Nephron (organoid): ENCODE measurements at regions not wholly inside any gene's neighbourhood (a gene's known extent, or its start where the extent isn't known, plus 50 kb on each side); places are given as distances from the start of the nearest gene placed in this dataset.

Source experiments
- H3K27ac Mint-ChIP-seq, 3 experiments: 2 replicates each; pipeline ENCODE4 v1.8.0; 2020; ENCODE audit warnings: mixed read lengths in 3 of 3, mild to moderate bottlenecking in 2 of 3, moderate library complexity in 1 of 3
- H3K27me3 Mint-ChIP-seq: 2 replicates; pipeline ENCODE4 v1.8.0; 2021; ENCODE audit warnings: low read depth, mild to moderate bottlenecking, moderate library complexity, mixed read lengths
- H3K36me3 Mint-ChIP-seq: 2 replicates; pipeline ENCODE4 v1.8.0; 2020; ENCODE audit warnings: low read depth, mixed read lengths
- H3K4me1 Mint-ChIP-seq: 2 replicates; pipeline ENCODE4 v1.8.0; 2020; ENCODE audit warnings: mixed read lengths
- H3K4me3 Mint-ChIP-seq, 3 experiments: 2 replicates each; pipeline ENCODE4 v1.8.0; 2020; ENCODE audit warnings: mild to moderate bottlenecking in 3 of 3, mixed read lengths in 3 of 3, moderate library complexity in 2 of 3
- H3K9me3 Mint-ChIP-seq: 2 replicates; pipeline ENCODE4 v1.8.0; 2020; ENCODE audit warnings: mixed read lengths
- TF ChIP-seq, protein P1 (sequence below), 3 experiments: fragments of 200-600 bp; sonication (generic); IDR thresholded peaks; one replicate each; pipeline ENCODE4 v1.5.0; 2021; ENCODE audit warnings: antibody characterized with exemption in 3 of 3; ENCODE audit not compliant: unreplicated experiment in 3 of 3

DNA sequence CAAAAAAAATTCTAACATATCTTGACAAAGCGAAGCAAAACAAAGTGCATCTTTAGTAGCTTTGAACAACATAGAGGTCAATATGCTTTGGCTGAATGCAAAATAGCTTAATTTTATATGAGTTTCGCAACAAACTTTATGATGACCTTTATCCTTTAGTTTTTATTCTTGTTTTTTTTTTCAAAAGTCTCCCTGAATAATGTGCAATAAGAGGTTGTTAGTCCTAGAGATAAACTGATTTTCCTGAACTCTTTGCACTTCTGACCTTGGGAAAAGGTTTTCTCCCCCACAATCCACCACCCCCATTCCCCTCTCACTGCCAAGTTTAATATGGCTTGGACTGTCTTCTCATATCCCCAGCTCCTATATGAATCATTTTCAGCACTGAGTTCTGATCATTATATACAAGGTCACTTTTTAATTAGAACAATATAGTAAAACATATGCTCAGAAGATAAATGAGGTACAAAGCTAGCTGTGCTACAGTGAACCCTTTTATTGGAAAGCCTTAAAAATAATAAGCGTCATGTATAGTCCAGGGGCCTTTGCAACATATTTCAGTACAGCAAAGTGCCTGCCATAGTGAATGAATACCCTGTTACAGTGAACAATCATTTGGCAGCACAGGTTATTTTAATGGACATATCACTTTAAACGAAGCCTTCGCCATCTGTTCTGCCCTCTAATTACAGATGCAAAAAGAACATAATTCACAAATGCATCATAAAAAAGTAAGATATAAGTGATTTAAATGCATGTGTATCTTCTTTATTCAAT is 496.3 kb upstream of the NR2F2 start:
- TF ChIP-seq, protein P1, sequence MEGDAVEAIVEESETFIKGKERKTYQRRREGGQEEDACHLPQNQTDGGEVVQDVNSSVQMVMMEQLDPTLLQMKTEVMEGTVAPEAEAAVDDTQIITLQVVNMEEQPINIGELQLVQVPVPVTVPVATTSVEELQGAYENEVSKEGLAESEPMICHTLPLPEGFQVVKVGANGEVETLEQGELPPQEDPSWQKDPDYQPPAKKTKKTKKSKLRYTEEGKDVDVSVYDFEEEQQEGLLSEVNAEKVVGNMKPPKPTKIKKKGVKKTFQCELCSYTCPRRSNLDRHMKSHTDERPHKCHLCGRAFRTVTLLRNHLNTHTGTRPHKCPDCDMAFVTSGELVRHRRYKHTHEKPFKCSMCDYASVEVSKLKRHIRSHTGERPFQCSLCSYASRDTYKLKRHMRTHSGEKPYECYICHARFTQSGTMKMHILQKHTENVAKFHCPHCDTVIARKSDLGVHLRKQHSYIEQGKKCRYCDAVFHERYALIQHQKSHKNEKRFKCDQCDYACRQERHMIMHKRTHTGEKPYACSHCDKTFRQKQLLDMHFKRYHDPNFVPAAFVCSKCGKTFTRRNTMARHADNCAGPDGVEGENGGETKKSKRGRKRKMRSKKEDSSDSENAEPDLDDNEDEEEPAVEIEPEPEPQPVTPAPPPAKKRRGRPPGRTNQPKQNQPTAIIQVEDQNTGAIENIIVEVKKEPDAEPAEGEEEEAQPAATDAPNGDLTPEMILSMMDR (IDR thresholded peaks at IDR 0.05; ENCODE audit: unreplicated experiment in 3 of 3) = no peak
- Mint-ChIP-seq H3K27me3 (no peaks in the 10 kb centered on the region), H3K4me3 (peak overlapping the region in 1 of 3 experiments; percentile 1)

DNA sequence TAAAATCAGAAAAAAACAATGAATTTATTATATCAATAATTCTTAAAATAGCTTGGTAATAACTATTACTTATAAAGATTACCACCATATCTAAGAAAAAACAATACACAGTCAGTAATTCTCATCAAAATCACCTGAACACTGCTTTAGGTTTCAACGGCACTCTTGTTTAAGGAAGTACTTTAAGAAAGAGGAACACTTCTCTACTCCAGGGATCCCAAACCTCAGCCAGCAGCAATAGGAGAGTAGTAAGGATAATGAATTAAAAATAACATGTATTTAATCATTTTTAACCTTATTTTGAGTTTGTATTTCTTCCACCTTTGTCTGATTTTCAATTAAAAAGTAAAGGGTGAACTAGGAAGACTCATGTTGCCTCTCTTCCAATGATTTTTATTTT is 494.0 kb upstream of the NR2F2 start:
- no peak overlapping the region for H3K27ac Mint-ChIP-seq
- H3K4me1 Mint-ChIP-seq = peaks cover 30% of the 10 kb centered on the region
- H3K9me3 Mint-ChIP-seq = no peaks in the 10 kb centered on the region
- no peak overlapping the region for H3K4me3 Mint-ChIP-seq
- H3K27me3 Mint-ChIP-seq = no peaks in the 10 kb centered on the region
- no peaks in the 10 kb centered on the region for H3K36me3 Mint-ChIP-seq
- TF ChIP-seq, protein P1 (IDR thresholded peaks at IDR 0.05; ENCODE audit: unreplicated experiment in 3 of 3) = no peak

More for the DNA sequence above, 496.3 kb upstream of the NR2F2 start:
- Mint-ChIP-seq H3K27ac (peak overlapping the region; percentile 56 to 91 (median 85)), H3K9me3 (no peaks in the 10 kb centered on the region), H3K36me3 (no peaks in the 10 kb centered on the region), H3K4me1 (peaks cover 36% of the 10 kb centered on the region)

DNA sequence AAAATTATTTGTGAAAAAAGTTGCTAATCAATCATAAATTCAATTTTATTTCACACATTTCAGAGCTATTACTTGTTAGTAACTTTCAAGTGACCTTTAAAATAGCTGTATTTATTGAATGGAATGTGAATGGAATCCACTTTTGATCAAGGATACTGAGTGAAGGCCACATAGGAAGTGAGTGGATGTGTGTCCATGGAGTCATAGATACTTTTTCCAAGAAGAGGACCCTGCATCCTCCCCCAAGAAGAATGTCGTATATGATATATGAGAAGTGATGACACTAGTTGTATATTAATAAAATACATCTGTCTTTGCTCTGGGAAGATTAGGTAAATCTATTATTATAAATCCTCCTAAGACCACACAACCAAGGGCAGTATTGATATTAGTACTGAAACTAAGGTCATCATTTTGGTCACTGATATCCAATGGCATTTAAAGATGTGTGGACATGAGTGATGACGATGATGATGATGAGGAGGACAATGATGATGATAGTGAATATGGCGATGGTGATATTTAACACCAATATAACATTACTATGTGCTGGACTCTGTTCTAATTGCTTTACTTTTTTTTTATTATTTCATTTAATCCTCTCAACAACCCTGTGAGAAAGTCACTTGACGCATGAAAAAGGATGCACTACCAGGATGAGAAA is 493.0 kb upstream of the NR2F2 start:
- no peaks in the 10 kb centered on the region for H3K27me3 Mint-ChIP-seq
- H3K4me1 Mint-ChIP-seq = peaks cover 31% of the 10 kb centered on the region
- H3K36me3 Mint-ChIP-seq = no peaks in the 10 kb centered on the region
- H3K4me3 Mint-ChIP-seq = no peak overlapping the region
- no peaks in the 10 kb centered on the region for H3K9me3 Mint-ChIP-seq
- H3K27ac Mint-ChIP-seq = no peak overlapping the region
- TF ChIP-seq, protein P1 (IDR thresholded peaks at IDR 0.05; ENCODE audit: unreplicated experiment in 3 of 3) = no peak

DNA sequence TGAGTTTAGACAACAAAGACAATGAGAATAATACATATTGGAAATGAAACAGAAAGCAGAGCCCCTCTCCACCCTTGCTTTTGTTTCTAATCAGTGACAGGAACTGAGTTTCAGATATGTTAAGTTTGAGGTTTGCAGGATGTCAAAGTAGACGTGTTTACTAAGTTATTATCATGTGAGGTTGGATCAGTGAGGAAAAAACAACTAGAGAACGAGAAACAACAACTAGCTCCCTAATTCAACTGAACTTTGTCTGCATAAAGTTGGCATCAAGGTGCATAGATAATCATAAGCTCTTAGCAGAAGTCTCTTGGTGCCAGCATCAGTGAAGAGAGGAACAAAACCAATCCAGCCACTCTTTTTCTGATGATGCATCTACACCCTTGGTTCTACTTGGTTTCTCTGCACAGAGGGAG is 491.1 kb upstream of the NR2F2 start:
- TF ChIP-seq, protein P1 (IDR thresholded peaks at IDR 0.05; ENCODE audit: unreplicated experiment in 3 of 3) = no peak
- Mint-ChIP-seq H3K27me3 (no peaks in the 10 kb centered on the region), H3K4me1 (peaks cover 38% of the 10 kb centered on the region), H3K36me3 (no peaks in the 10 kb centered on the region), H3K9me3 (no peaks in the 10 kb centered on the region), H3K27ac (peak overlapping the region in 2 of 3 experiments; percentile 18 to 33), H3K4me3 (no peak overlapping the region)

DNA sequence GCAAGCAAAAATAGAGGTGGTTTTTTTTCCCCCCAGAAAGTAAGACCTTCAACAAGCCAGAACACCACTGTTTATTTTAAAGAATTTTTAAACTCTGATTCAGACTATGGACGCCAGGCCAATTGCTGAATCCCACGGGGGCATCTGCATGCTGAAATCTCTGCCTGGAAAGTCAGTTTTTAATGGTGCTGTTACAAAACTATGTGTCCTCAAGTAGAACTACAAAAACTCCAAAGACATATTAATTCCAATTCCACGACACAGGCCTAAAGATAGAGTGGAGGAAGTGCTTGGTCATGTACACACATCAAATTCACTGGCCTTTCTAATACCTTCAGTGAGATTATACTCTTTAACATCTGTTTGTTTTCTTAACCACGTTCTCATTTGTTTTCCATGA is 490.5 kb upstream of the NR2F2 start:
- H3K9me3 Mint-ChIP-seq = no peaks in the 10 kb centered on the region
- TF ChIP-seq, protein P1 (IDR thresholded peaks at IDR 0.05; ENCODE audit: unreplicated experiment in 3 of 3) = no peak
- no peaks in the 10 kb centered on the region for H3K27me3 Mint-ChIP-seq
- H3K4me3 Mint-ChIP-seq = no peak overlapping the region
- no peaks in the 10 kb centered on the region for H3K36me3 Mint-ChIP-seq
- H3K27ac Mint-ChIP-seq = peak overlapping the region; percentile 18 to 55 (median 33)
- H3K4me1 Mint-ChIP-seq = peaks cover 35% of the 10 kb centered on the region
